ENCODE measurements at regions not wholly inside any gene's neighbourhood (a gene's known extent, or its start where the extent isn't known, plus 50 kb on each side); places are given as distances from the start of the nearest gene placed in this dataset.
"Not testable (repeated sequence)": the region's sequence is repeated elsewhere in the genome, so short reads cannot be mapped to it uniquely, and the experiment has no call there.

DNA sequence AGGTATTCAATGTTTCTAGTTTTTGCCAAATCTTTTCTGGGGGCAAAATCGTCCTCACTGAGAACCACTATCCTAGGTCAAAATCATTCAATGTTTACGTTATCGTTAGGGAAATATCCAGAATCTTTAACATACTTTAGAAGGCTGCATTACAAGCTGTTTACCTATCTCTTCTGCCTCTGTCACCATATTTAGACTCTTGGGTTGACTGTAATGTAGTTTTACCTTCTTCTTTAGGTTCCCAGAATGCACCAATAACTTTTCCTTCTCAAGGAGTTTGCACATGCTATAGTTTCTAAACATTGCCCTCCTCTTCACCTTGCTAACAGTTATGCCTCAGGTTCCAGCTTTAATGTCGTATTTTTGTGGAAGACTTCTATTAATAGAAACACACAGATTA lies 1185.5 kb upstream of the ADGRB3 start:
- intact Hi-C loops (cut with DNase I): no loop called here
- Histone ChIP-seq H3K9me3 (ENCODE audit: control insufficient read depth, low read length) (no peaks in the 10 kb centered on the region), H3K4me1 (ENCODE audit: control insufficient read depth in 1 of 2, insufficient read depth in 2 of 2, low read length in 2 of 2) (no peaks in the 10 kb centered on the region), H3K27ac (ENCODE audit: low read depth in 1 of 2, low read length in 2 of 2) (no peak overlapping the region), H3K4me3 (ENCODE audit: low read length in 2 of 2) (no peak overlapping the region), H3K27me3 (ENCODE audit: control insufficient read depth in 1 of 2, insufficient read depth in 2 of 2, low read length in 1 of 2) (no peaks in the 10 kb centered on the region), H3K36me3 (ENCODE audit: control insufficient read depth in 1 of 2, insufficient read depth in 2 of 2, low read length in 1 of 2) (no peaks in the 10 kb centered on the region)
- no peak for DNase-seq
- WGBS, 2 donors: 67 to 72% methylated on average over 4 of the region's 4 CpGs
- ATAC-seq (ENCODE audit: low FRiP score): no peak

DNA sequence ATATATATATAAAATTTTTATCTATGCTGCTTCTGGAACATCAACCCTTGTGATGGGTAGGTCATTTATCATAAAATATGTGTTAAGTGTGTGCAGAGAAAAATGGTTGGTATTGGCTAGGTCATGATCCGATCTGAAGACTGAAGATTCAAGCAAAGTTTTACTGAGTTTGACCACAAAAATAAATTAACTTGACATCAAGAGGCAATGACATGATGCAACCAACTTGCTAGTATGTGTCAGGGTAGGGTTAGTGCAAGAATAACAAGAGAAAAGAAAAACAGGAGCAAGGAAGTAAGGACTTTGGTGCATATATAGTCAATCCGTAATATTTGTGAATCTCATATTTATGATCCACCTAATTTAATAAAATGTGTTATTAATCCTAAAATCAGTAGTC lies 1202.0 kb upstream of the ADGRB3 start:
- no peak for DNase-seq
- 76 to 77% methylated on average over 2 of the region's 2 CpGs for WGBS, 2 donors
- Histone ChIP-seq H3K4me3 (ENCODE audit: low read length in 2 of 2) (no peak overlapping the region), H3K9me3 (ENCODE audit: control insufficient read depth, low read length) (no peaks in the 10 kb centered on the region), H3K27ac (ENCODE audit: low read depth in 1 of 2, low read length in 2 of 2) (no peak overlapping the region), H3K27me3 (ENCODE audit: control insufficient read depth in 1 of 2, insufficient read depth in 2 of 2, low read length in 1 of 2) (no peaks in the 10 kb centered on the region), H3K36me3 (ENCODE audit: control insufficient read depth in 1 of 2, insufficient read depth in 2 of 2, low read length in 1 of 2) (no peaks in the 10 kb centered on the region), H3K4me1 (ENCODE audit: control insufficient read depth in 1 of 2, insufficient read depth in 2 of 2, low read length in 2 of 2) (no peaks in the 10 kb centered on the region)
- ATAC-seq (ENCODE audit: low FRiP score): no peak
- intact Hi-C loops (cut with DNase I): no loop called here

DNA sequence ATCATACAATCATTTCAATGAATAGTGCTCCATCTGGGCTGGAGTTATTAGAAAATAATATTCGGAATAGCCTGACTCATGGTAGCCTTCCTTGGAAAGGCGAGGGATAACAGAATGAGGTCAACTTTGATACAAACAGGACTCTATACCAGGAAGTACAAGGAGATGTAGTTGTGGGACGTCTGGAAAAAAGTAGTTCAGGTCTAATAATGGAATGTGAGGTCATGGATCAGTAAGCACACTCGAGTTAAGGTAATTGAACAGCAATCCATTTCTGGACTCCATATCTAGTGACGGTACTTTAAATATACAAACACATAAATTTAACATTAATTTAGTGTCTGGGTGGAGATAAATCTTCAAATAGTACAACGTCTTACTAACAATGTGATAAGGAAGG lies 1204.0 kb upstream of the ADGRB3 start:
- Histone ChIP-seq H3K27me3 (ENCODE audit: control insufficient read depth in 1 of 2, insufficient read depth in 2 of 2, low read length in 1 of 2) (no peaks in the 10 kb centered on the region), H3K27ac (ENCODE audit: low read depth in 1 of 2, low read length in 2 of 2) (no peak overlapping the region), H3K9me3 (ENCODE audit: control insufficient read depth, low read length) (no peaks in the 10 kb centered on the region), H3K36me3 (ENCODE audit: control insufficient read depth in 1 of 2, insufficient read depth in 2 of 2, low read length in 1 of 2) (no peaks in the 10 kb centered on the region), H3K4me1 (ENCODE audit: control insufficient read depth in 1 of 2, insufficient read depth in 2 of 2, low read length in 2 of 2) (no peaks in the 10 kb centered on the region), H3K4me3 (ENCODE audit: low read length in 2 of 2) (no peak overlapping the region)
- intact Hi-C loops (cut with DNase I): no loop called here
- WGBS, 2 donors: 28 to 31% methylated on average over 6 of the region's 6 CpGs
- DNase-seq (no peak), ATAC-seq (ENCODE audit: low FRiP score) (no peak)

DNA sequence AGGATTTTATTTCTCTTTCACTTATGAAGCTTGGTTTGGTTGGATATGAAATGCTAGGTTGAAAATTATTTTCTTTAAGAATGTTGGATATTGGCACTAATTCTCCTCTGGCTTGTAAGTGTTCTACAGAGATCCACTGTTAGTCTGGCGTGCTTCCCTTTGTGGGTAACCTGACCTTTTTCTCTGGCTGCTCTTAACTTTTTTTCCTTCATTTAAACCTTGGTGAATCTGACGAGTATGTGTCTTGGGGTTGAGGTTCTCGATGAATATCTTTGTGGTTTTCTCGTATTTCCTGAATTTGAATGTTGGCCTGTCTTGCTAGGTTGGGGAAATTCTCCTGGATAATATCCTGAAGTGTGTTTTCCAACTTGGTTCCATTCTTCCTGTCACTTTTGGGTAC lies 1208.4 kb upstream of the ADGRB3 start:
- H3K27me3 ChIP-seq (ENCODE audit: control insufficient read depth in 1 of 2, insufficient read depth in 2 of 2, low read length in 1 of 2); DNase-seq; H3K9me3 ChIP-seq (ENCODE audit: control insufficient read depth, low read length); H3K36me3 ChIP-seq (ENCODE audit: control insufficient read depth in 1 of 2, insufficient read depth in 2 of 2, low read length in 1 of 2); intact Hi-C loops (cut with DNase I); ATAC-seq (ENCODE audit: low FRiP score); H3K4me3 ChIP-seq (ENCODE audit: low read length in 2 of 2); H3K27ac ChIP-seq (ENCODE audit: low read depth in 1 of 2, low read length in 2 of 2); H3K4me1 ChIP-seq (ENCODE audit: control insufficient read depth in 1 of 2, insufficient read depth in 2 of 2, low read length in 2 of 2): not testable (repeated sequence)
- WGBS, 2 donors: 87 to 89% methylated on average over 4 of the region's 4 CpGs

DNA sequence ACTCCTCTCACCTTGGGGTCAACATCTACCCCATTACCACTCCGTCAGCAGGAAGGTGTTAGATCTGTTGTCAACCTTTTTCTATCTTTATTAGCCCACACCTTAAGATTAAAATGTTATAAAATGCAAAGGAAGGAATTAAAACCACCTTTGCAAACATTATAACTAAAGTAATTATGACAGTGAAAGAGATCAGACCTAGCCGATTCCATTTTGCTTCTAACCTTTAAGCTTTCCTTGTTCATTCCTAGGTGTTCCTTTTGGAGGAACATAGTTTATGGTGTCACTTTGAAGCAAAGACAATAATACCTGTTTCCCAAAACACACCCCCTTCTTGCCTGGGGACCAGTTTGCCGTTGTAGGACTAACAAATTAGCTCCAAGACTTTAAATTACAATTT lies 1223.0 kb upstream of the ADGRB3 start:
- no peak for ATAC-seq (ENCODE audit: low FRiP score)
- no peaks in the 10 kb centered on the region for H3K27me3 ChIP-seq (ENCODE audit: control insufficient read depth in 1 of 2, insufficient read depth in 2 of 2, low read length in 1 of 2)

DNA sequence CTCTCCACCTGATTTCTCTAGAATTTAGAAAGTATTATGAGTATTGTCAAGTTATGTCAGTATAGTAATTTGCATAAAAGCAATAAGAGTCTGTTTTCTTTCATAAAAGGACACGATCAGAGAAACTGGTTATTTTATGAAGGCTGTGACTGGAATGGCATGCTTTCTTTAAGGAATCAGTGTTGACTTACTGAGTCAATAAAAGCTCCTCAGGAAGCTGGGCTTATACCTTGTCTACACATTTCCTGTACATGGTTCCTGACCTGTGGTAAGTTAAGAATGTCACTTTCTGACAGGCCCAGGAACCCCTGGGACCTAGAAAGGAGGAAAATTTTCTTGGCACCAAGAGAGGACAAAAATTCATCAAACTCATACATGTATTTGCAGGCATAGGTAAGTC lies 1224.0 kb upstream of the ADGRB3 start:
- WGBS, 2 donors: 12 to 32% methylated on average over 1 of the region's 1 CpG
- ATAC-seq (ENCODE audit: low FRiP score): no peak
- H3K4me1 ChIP-seq (ENCODE audit: control insufficient read depth in 1 of 2, insufficient read depth in 2 of 2, low read length in 2 of 2): peaks cover 0 to 3% of the 10 kb centered on the region in 2 donors
- H3K36me3 ChIP-seq (ENCODE audit: control insufficient read depth in 1 of 2, insufficient read depth in 2 of 2, low read length in 1 of 2): no peaks in the 10 kb centered on the region
- DNase-seq: no peak
- H3K27me3 ChIP-seq (ENCODE audit: control insufficient read depth in 1 of 2, insufficient read depth in 2 of 2, low read length in 1 of 2): no peaks in the 10 kb centered on the region
- no peak overlapping the region for H3K4me3 ChIP-seq (ENCODE audit: low read length in 2 of 2)
- intact Hi-C loops (cut with DNase I): no loop called here
- no peak overlapping the region for H3K27ac ChIP-seq (ENCODE audit: low read depth in 1 of 2, low read length in 2 of 2)
- no peaks in the 10 kb centered on the region for H3K9me3 ChIP-seq (ENCODE audit: control insufficient read depth, low read length)

More for the DNA sequence above, 1223.0 kb upstream of the ADGRB3 start:
- H3K27ac ChIP-seq (ENCODE audit: low read depth in 1 of 2, low read length in 2 of 2): no peak overlapping the region
- WGBS, 2 donors: 82 to 88% methylated on average over 3 of the region's 3 CpGs
- intact Hi-C loops (cut with DNase I): no loop called here
- no peak for DNase-seq
- H3K36me3 ChIP-seq (ENCODE audit: control insufficient read depth in 1 of 2, insufficient read depth in 2 of 2, low read length in 1 of 2): no peaks in the 10 kb centered on the region
- H3K9me3 ChIP-seq (ENCODE audit: control insufficient read depth, low read length): no peaks in the 10 kb centered on the region
- H3K4me1 ChIP-seq (ENCODE audit: control insufficient read depth in 1 of 2, insufficient read depth in 2 of 2, low read length in 2 of 2): peaks cover 0 to 3% of the 10 kb centered on the region in 2 donors
- no peak overlapping the region for H3K4me3 ChIP-seq (ENCODE audit: low read length in 2 of 2)

DNA sequence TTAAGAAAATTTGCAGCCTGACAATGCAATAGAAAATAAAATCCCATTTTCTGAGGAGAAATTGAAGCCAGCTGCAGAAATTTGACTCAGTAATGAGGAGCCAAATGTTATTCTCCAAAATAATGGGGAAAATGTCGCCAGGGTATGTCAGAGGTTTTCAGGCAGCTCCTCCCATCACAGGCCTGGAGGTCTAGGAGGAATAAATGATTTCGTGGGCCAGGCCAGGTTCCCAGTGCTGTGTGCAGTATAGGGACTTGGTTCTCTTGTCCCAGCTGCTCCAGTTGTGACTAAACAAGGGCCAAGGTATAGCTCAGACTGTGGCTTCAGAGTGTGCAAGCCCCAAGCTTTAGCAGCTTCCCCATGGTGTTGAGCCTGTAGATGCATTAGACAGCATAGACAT lies 1240.8 kb upstream of the ADGRB3 start:
- no peaks in the 10 kb centered on the region for H3K4me1 ChIP-seq (ENCODE audit: control insufficient read depth in 1 of 2, insufficient read depth in 2 of 2, low read length in 2 of 2)
- H3K9me3 ChIP-seq (ENCODE audit: control insufficient read depth, low read length): peaks cover 2% of the 10 kb centered on the region
- H3K36me3 ChIP-seq (ENCODE audit: control insufficient read depth in 1 of 2, insufficient read depth in 2 of 2, low read length in 1 of 2): no peaks in the 10 kb centered on the region
- H3K27me3 ChIP-seq (ENCODE audit: control insufficient read depth in 1 of 2, insufficient read depth in 2 of 2, low read length in 1 of 2): no peaks in the 10 kb centered on the region
- intact Hi-C loops (cut with DNase I): no loop called here
- no peak for DNase-seq
- WGBS, 2 donors: 62 to 72% methylated on average over 2 of the region's 2 CpGs
- H3K27ac ChIP-seq (ENCODE audit: low read depth in 1 of 2, low read length in 2 of 2): no peak overlapping the region
- no peak overlapping the region for H3K4me3 ChIP-seq (ENCODE audit: low read length in 2 of 2)
- no peak for ATAC-seq (ENCODE audit: low FRiP score)

DNA sequence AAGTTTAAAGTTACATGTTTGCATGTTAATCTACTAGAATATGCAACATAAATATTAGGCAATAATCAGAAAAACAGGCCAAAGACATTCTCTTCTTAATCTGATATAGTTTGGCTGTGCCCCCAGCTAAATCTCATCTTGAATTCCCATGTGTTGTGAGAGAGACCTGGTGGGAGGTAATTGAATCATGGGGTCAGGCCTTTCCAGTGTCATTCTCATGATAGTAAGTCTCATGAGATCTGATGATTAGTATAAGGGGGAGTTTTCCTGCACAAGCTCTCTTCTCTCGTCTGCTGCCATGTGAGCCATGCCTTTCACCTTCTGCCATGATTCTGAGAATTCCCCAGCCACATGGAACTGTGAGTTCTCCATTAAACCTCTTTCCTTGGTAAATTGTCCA lies 1241.7 kb upstream of the ADGRB3 start:
- no peak overlapping the region for H3K27ac ChIP-seq (ENCODE audit: low read depth in 1 of 2, low read length in 2 of 2)
- DNase-seq: no peak
- no peaks in the 10 kb centered on the region for H3K27me3 ChIP-seq (ENCODE audit: control insufficient read depth in 1 of 2, insufficient read depth in 2 of 2, low read length in 1 of 2)
- intact Hi-C loops (cut with DNase I): no loop called here
- no peaks in the 10 kb centered on the region for H3K36me3 ChIP-seq (ENCODE audit: control insufficient read depth in 1 of 2, insufficient read depth in 2 of 2, low read length in 1 of 2)
- no peaks in the 10 kb centered on the region for H3K4me1 ChIP-seq (ENCODE audit: control insufficient read depth in 1 of 2, insufficient read depth in 2 of 2, low read length in 2 of 2)
- peaks cover 2% of the 10 kb centered on the region for H3K9me3 ChIP-seq (ENCODE audit: control insufficient read depth, low read length)
- WGBS, 2 donors: 81 to 87% methylated on average over 1 of the region's 1 CpG
- no peak overlapping the region for H3K4me3 ChIP-seq (ENCODE audit: low read length in 2 of 2)
- ATAC-seq (ENCODE audit: low FRiP score): no peak

DNA sequence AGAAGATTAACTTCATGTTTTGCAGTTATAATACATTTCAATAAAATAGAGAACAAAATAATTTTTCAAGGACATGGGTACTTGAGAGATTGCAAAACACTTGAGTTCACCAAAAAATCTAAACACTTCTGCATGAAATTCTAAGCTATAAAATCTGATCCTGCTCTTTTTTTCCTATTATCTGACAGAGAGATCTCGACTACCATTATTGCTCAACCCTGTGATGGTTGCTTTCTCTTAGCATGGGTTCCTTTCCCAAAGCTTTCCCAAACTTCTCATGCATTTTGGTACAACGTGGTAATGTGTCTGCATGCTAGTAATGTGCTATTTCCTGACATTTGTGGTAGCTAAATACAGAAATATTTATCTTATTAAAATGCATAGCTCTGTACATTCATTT lies 1243.1 kb upstream of the ADGRB3 start:
- intact Hi-C loops (cut with DNase I): no loop called here
- Histone ChIP-seq H3K27me3 (ENCODE audit: control insufficient read depth in 1 of 2, insufficient read depth in 2 of 2, low read length in 1 of 2) (no peaks in the 10 kb centered on the region), H3K4me3 (ENCODE audit: low read length in 2 of 2) (no peak overlapping the region), H3K36me3 (ENCODE audit: control insufficient read depth in 1 of 2, insufficient read depth in 2 of 2, low read length in 1 of 2) (no peaks in the 10 kb centered on the region), H3K9me3 (ENCODE audit: control insufficient read depth, low read length) (peaks cover 2% of the 10 kb centered on the region), H3K4me1 (ENCODE audit: control insufficient read depth in 1 of 2, insufficient read depth in 2 of 2, low read length in 2 of 2) (no peaks in the 10 kb centered on the region), H3K27ac (ENCODE audit: low read depth in 1 of 2, low read length in 2 of 2) (no peak overlapping the region)
- WGBS, 2 donors: 51 to 54% methylated on average over 2 of the region's 2 CpGs
- no peak for DNase-seq
- no peak for ATAC-seq (ENCODE audit: low FRiP score)

Measured in aorta (tissue), 5 donors.